Esophagus muscularis mucosa (tissue), 4 donors: ENCODE measurements at regions not wholly inside any gene's neighbourhood (a gene's known extent, or its start where the extent isn't known, plus 50 kb on each side); places are given as distances from the start of the nearest gene placed in this dataset.

Source experiments
- DNase-seq: peaks from one replicate; pipeline ENCODE4 v3.0.0-alpha.2; 2017; ENCODE audit errors: extremely low spot score
- H3K27ac ChIP-seq, 4 donors: fragments of 200-600 bp; sonication (generic); replicated peaks in 1 of 4; 1 replicate in 3 of 4; 2 replicates in 1 of 4; pipeline ENCODE4 v1.5.1; 2016 to 2019; ENCODE audit warnings: mild to moderate bottlenecking in 1 of 4
- H3K27me3 ChIP-seq, 4 donors: fragments of 200-600 bp; sonication (generic); one replicate each; pipeline versions ENCODE4 v1.5.1 to v1.6.0; 2016 to 2019
- H3K36me3 ChIP-seq, 4 donors: fragments of 200-600 bp; sonication (generic); one replicate each; pipeline ENCODE4 v1.5.1; 2016 to 2019
- H3K4me1 ChIP-seq, 4 donors: fragments of 200-600 bp; sonication (generic); one replicate each; pipeline ENCODE4 v1.5.1; 2016 to 2019
- H3K4me3 ChIP-seq, 4 donors: fragments of 200-600 bp; sonication (generic); 1 replicate in 2 of 4; 2 replicates in 2 of 4; pipeline ENCODE4 v1.5.1; 2016 to 2019; ENCODE audit warnings: mild to moderate bottlenecking in 4 of 4, moderate library complexity in 1 of 4
- H3K9me3 ChIP-seq, 4 donors: fragments of 200-600 bp; sonication (generic); 1 replicate in 3 of 4; 2 replicates in 1 of 4; pipeline ENCODE4 v1.5.1; 2016 to 2019
- EP300 ChIP-seq: sonication (generic); formaldehyde crosslinking; IDR thresholded peaks from one replicate; pipeline ENCODE4 v1.6.1; 2017; ENCODE audit warnings: antibody characterized with exemption
- POLR2A ChIP-seq: fragments of 450-650 bp; IDR thresholded peaks from one replicate; pipeline ENCODE4 v1.6.1; 2017; ENCODE audit warnings: antibody characterized with exemption, moderate library complexity, mild to moderate bottlenecking, low read depth
- POLR2AphosphoS5 ChIP-seq, 2 donors: sonication (generic); formaldehyde crosslinking; IDR thresholded peaks; one replicate each; pipeline ENCODE4 v1.6.1; 2017; ENCODE audit warnings: antibody characterized with exemption in 2 of 2
- WGBS: methylation state at CpG from one replicate; pipeline ENCODE4 v1.1.5; 2018; 5-methylcytosine and 5-hydroxymethylcytosine counted together
- intact Hi-C: fragments of 100-400 bp; cut with DNase I; formaldehyde crosslinking; loops from one replicate; pipeline ENCODE4 v1.15.1; 2023
- TF ChIP-seq, protein P1 (sequence below), 3 experiments: fragments of 200-600 bp in 2 of 3; fragments of 450-650 bp in 1 of 3; sonication (generic) in 2 of 3; IDR thresholded peaks; one replicate each; pipeline ENCODE4 v1.5.1; 2017 to 2019; ENCODE audit warnings: antibody characterized with exemption in 3 of 3, mild to moderate bottlenecking in 2 of 3, moderate library complexity in 1 of 3

DNA sequence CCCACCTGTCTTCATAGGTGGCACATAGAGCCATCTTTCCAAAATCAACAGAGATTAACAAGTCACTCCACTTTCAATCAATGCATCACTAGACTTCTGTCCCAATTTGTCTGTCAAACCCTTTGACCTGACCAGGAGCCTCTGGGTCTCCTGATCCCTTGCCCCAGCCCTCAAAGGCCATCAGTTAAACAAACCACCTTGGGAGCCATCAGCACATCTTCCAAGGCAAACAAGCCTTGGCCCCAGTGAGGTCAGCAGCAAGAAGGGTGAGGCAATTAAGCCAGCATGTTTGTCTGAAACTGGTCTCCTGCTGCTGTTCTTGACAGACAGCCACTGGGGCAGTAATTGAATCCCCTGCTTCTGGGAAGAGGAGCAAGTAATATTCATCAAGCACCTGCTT is 742.8 kb upstream of the TBX3 start:
- intact Hi-C loops, result no loop called here

DNA sequence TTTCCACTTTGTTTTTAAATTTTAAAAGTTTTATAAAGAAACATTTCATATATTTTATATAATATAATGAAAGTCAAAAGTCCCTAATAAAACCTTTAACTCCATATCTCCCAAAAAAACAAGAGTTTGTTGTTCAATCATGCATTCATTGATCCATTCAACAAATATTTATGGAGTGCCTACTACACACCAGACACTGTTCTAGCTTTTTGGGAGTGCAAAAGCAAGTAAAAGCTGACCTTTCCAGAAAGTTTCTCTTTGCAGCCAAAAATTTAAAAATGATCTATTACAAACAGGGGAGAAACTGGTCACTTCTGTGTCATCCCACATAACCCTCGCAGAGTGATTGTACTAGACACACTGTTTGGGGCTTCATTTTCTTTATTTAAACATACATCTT is 740.0 kb upstream of the TBX3 start:
- WGBS, result 69% methylated on average over 1 of the region's 1 CpG
- Histone ChIP-seq H3K27me3 (peaks cover 0 to 3% (median 0%) of the 10 kb centered on the region in 4 donors), H3K9me3 (no peaks in the 10 kb centered on the region), H3K27ac (no peak overlapping the region), H3K36me3 (no peaks in the 10 kb centered on the region), H3K4me1 (no peaks in the 10 kb centered on the region), H3K4me3 (no peak overlapping the region)
- TF ChIP-seq EP300 (no peak), POLR2AphosphoS5 (IDR thresholded peaks at IDR 0.05) (no peak), POLR2A (no peak)
- TF ChIP-seq, protein P1, sequence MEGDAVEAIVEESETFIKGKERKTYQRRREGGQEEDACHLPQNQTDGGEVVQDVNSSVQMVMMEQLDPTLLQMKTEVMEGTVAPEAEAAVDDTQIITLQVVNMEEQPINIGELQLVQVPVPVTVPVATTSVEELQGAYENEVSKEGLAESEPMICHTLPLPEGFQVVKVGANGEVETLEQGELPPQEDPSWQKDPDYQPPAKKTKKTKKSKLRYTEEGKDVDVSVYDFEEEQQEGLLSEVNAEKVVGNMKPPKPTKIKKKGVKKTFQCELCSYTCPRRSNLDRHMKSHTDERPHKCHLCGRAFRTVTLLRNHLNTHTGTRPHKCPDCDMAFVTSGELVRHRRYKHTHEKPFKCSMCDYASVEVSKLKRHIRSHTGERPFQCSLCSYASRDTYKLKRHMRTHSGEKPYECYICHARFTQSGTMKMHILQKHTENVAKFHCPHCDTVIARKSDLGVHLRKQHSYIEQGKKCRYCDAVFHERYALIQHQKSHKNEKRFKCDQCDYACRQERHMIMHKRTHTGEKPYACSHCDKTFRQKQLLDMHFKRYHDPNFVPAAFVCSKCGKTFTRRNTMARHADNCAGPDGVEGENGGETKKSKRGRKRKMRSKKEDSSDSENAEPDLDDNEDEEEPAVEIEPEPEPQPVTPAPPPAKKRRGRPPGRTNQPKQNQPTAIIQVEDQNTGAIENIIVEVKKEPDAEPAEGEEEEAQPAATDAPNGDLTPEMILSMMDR (IDR thresholded peaks at IDR 0.05), result no peak
- DNase-seq, result no peak
- intact Hi-C loops, result no loop called here

More for the DNA sequence above, 742.8 kb upstream of the TBX3 start:
- no peak for DNase-seq
- Histone ChIP-seq H3K4me3 (no peak overlapping the region), H3K27me3 (peaks cover 0 to 3% (median 0%) of the 10 kb centered on the region in 4 donors), H3K4me1 (no peaks in the 10 kb centered on the region), H3K27ac (no peak overlapping the region), H3K9me3 (no peaks in the 10 kb centered on the region), H3K36me3 (no peaks in the 10 kb centered on the region)
- TF ChIP-seq, protein P1 (IDR thresholded peaks at IDR 0.05), result no peak
- no peak for TF ChIP-seq POLR2AphosphoS5 (IDR thresholded peaks at IDR 0.05)
- TF ChIP-seq EP300, result no peak
- no peak for TF ChIP-seq POLR2A

DNA sequence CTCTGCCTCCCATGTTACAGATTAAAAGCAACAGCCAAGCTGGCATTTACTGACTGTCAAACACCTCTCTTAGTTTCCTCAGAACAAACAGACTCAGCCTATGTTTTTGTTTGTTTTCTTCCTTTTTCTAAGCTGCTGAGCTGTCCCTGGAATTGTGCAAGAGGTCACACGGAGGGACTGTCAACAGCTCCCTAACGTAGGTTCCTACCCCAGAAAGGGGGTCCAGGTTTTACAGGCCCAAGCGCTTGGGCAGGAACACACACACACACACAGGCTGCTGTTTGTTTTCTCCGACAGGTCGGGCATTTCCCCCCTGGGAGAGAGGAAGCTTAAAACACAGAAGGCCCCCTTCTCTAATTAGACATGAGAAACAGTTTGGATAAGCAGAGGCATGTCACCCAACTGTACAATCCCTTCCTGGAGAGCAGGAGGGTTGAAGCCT is 739.6 kb upstream of the TBX3 start:
- H3K4me1 ChIP-seq, result no peaks in the 10 kb centered on the region
- H3K36me3 ChIP-seq, result no peaks in the 10 kb centered on the region
- 78% methylated on average over 5 of the region's 5 CpGs for WGBS
- intact Hi-C loops, result no loop called here
- H3K27ac ChIP-seq, result no peak overlapping the region
- no peak overlapping the region for H3K4me3 ChIP-seq
- DNase-seq, result no peak
- no peak for TF ChIP-seq POLR2A
- no peak for TF ChIP-seq EP300
- no peak for TF ChIP-seq POLR2AphosphoS5 (IDR thresholded peaks at IDR 0.05)
- TF ChIP-seq, protein P1 (IDR thresholded peaks at IDR 0.05), result no peak
- no peaks in the 10 kb centered on the region for H3K9me3 ChIP-seq
- H3K27me3 ChIP-seq, result peaks cover 0 to 3% (median 0%) of the 10 kb centered on the region in 4 donors

DNA sequence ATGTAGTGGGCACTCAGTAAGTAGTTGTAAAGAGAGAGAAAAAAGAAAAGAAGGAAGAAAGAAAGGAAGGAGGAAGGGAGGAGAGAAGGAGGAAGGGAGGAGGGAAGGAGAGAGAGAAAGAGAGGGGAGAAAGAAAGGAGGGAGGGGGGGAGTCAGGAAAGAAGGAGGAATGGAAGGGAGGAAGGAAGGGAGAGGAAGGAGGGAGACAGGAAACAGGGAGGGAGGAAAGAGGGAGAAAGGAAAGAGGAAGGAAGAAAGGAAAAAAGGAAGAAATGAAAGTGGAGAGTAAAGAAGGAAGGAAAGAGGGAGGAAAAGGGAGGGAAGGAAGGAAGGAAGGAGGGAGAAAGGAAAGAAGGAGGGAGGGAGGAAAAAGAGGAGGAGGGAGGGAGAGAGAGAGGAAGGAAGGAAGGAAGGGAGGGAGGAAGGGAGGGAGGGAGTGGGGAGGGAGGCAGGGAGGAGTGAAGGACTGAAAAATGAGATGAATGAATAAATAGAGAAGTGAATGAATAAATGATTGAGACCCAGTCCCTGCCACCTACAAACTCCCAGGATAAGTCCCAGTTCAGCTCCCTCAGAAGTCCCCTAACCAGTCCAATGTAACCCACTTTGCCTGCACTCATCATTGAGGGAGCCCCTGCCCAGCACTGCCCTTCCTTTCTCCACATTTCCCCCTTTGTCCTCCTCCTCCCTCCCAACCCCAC is 739.0 kb upstream of the TBX3 start:
- no peaks in the 10 kb centered on the region for H3K9me3 ChIP-seq
- no peak for DNase-seq
- no peak for TF ChIP-seq POLR2AphosphoS5 (IDR thresholded peaks at IDR 0.05)
- TF ChIP-seq EP300, result no peak
- TF ChIP-seq POLR2A, result no peak
- TF ChIP-seq, protein P1 (IDR thresholded peaks at IDR 0.05), result no peak
- H3K27me3 ChIP-seq, result peaks cover 0 to 3% (median 0%) of the 10 kb centered on the region in 4 donors
- no peak overlapping the region for H3K27ac ChIP-seq
- H3K4me1 ChIP-seq, result no peaks in the 10 kb centered on the region
- no peak overlapping the region for H3K4me3 ChIP-seq
- intact Hi-C loops, result no loop called here
- H3K36me3 ChIP-seq, result no peaks in the 10 kb centered on the region
